Neuronal stem cell (in vitro differentiated cells): ENCODE measurements at regions not wholly inside any gene's neighbourhood (a gene's known extent, or its start where the extent isn't known, plus 50 kb on each side); places are given as distances from the start of the nearest gene placed in this dataset.
"Not testable (repeated sequence)": the region's sequence is repeated elsewhere in the genome, so short reads cannot be mapped to it uniquely, and the experiment has no call there.

Experiments
- DNase-seq: peaks from one replicate; pipeline ENCODE4 v3.0.0-alpha.2; 2013; ENCODE audit warnings: low spot score
- H2AFZ ChIP-seq: one replicate; pipeline ENCODE4 v1.6.1; 2013; ENCODE audit warnings: mild to moderate bottlenecking, low read length, inconsistent platforms
- H2AK5ac ChIP-seq: 2 replicates; pipeline ENCODE4 v1.6.1; 2013; ENCODE audit warnings: low read depth, mild to moderate bottlenecking, inconsistent platforms, low read length, moderate library complexity, mixed read lengths
- H2BK120ac ChIP-seq: 2 replicates; pipeline ENCODE4 v1.6.1; 2013; ENCODE audit warnings: low read depth, mild to moderate bottlenecking, inconsistent platforms, low read length, moderate library complexity, mixed read lengths
- H2BK12ac ChIP-seq: one replicate; pipeline ENCODE4 v1.6.1; 2013; ENCODE audit warnings: low read length, inconsistent platforms
- H2BK15ac ChIP-seq: 2 replicates; pipeline ENCODE4 v1.6.1; 2013; ENCODE audit warnings: mild to moderate bottlenecking, low read length, inconsistent platforms, mixed read lengths
- H2BK5ac ChIP-seq: one replicate; pipeline ENCODE4 v1.6.1; 2013; ENCODE audit warnings: inconsistent platforms, mild to moderate bottlenecking, low read length, moderate library complexity
- H3K14ac ChIP-seq: one replicate; pipeline ENCODE4 v1.6.1; 2013; ENCODE audit warnings: low read length, inconsistent platforms
- H3K18ac ChIP-seq: 2 replicates; pipeline ENCODE4 v1.6.1; 2013; ENCODE audit warnings: low read length, inconsistent platforms
- H3K23ac ChIP-seq: 2 replicates; pipeline ENCODE4 v1.6.1; 2013; ENCODE audit warnings: low read depth, mild to moderate bottlenecking, mixed read lengths, low read length, inconsistent platforms; ENCODE audit not compliant: poor library complexity
- H3K27ac ChIP-seq: replicated peaks from 3 replicates; pipeline ENCODE4 v1.5.1; 2013; ENCODE audit warnings: low read length, inconsistent platforms
- H3K27me3 ChIP-seq, 3 experiments: 2 replicates each; pipeline ENCODE4 v1.6.1; 2013; ENCODE audit warnings: low read length in 3 of 3, mild to moderate bottlenecking in 2 of 3, inconsistent platforms in 1 of 3, low read depth in 1 of 3, mixed read lengths in 1 of 3, moderate library complexity in 1 of 3; ENCODE audit not compliant: control insufficient read depth in 3 of 3, insufficient read depth in 3 of 3
- H3K36me3 ChIP-seq, 2 donors: replicated peaks in 1 of 2; 2 replicates each; pipeline ENCODE4 v1.6.1; 2013; ENCODE audit warnings: low read length in 2 of 2; ENCODE audit not compliant: control insufficient read depth in 2 of 2, insufficient read depth in 2 of 2
- H3K4ac ChIP-seq: 2 replicates; pipeline ENCODE4 v1.6.1; 2013; ENCODE audit warnings: inconsistent platforms, mild to moderate bottlenecking, low read length, moderate library complexity
- H3K4me1 ChIP-seq, 2 donors: 1 replicate in 1 of 2; 2 replicates in 1 of 2; pipeline ENCODE4 v1.6.1; 2013; ENCODE audit warnings: low read length in 2 of 2, low read depth in 1 of 2; ENCODE audit not compliant: control insufficient read depth in 2 of 2, insufficient read depth in 1 of 2
- H3K4me2 ChIP-seq: one replicate; pipeline ENCODE4 v1.6.1; 2013; ENCODE audit warnings: mild to moderate bottlenecking, low read length, inconsistent platforms; ENCODE audit not compliant: insufficient read depth, poor library complexity, severe bottlenecking
- H3K4me3 ChIP-seq, 2 donors: 2 replicates each; pipeline ENCODE4 v1.5.1; 2013; ENCODE audit warnings: low read length in 2 of 2, mild to moderate bottlenecking in 2 of 2, inconsistent platforms in 1 of 2, moderate library complexity in 1 of 2
- H3K79me1 ChIP-seq: one replicate; pipeline ENCODE4 v1.6.1; 2013; ENCODE audit warnings: low read depth, mild to moderate bottlenecking, inconsistent platforms, low read length, moderate library complexity
- H3K9ac ChIP-seq: one replicate; pipeline ENCODE4 v1.6.1; 2013; ENCODE audit warnings: mild to moderate bottlenecking, low read depth, low read length, inconsistent platforms; ENCODE audit not compliant: poor library complexity
- H3K9me3 ChIP-seq, 2 donors: replicated peaks in 1 of 2; 2 replicates each; pipeline versions ENCODE3 to v1.6.1; 2013; ENCODE audit warnings: low read length in 2 of 2, mild to moderate bottlenecking in 2 of 2, inconsistent platforms in 1 of 2, low read depth in 1 of 2, mixed read lengths in 1 of 2, moderate library complexity in 1 of 2; ENCODE audit not compliant: control insufficient read depth in 2 of 2, insufficient read depth in 1 of 2
- H4K8ac ChIP-seq: one replicate; pipeline ENCODE4 v1.6.1; 2013; ENCODE audit warnings: low read depth, mild to moderate bottlenecking, inconsistent platforms, low read length, moderate library complexity
- H4K91ac ChIP-seq: one replicate; pipeline ENCODE4 v1.6.1; 2013; ENCODE audit warnings: low read length, low read depth, mild to moderate bottlenecking, inconsistent platforms; ENCODE audit not compliant: poor library complexity
- whole genome bisulfite sequencing, 2 donors: extraction: QIAGEN DNeasy Blood & Tissue Kit; methylation state at CpG; one replicate each; pipeline ENCODE4 v1.1.7; 2013; ENCODE audit warnings: missing lambda C conversion rate in 2 of 2, mixed read lengths in 1 of 2; ENCODE audit not compliant: insufficient read length in 2 of 2, insufficient replicate concordance in 1 of 2; ENCODE audit errors: extremely low coverage in 2 of 2; 5-methylcytosine and 5-hydroxymethylcytosine counted together

- not testable (repeated sequence) for H3K27me3 ChIP-seq, H2BK12ac ChIP-seq, H3K27ac ChIP-seq, H3K9me3 ChIP-seq, H2BK120ac ChIP-seq, H2AFZ ChIP-seq, H3K4ac ChIP-seq, H2BK5ac ChIP-seq, H2BK15ac ChIP-seq, DNase-seq, H3K4me1 ChIP-seq, H3K4me2 ChIP-seq, H3K18ac ChIP-seq, H3K4me3 ChIP-seq, H3K14ac ChIP-seq, H3K36me3 ChIP-seq, H4K8ac ChIP-seq, H3K79me1 ChIP-seq, H3K23ac ChIP-seq, H2AK5ac ChIP-seq, H3K9ac ChIP-seq, H4K91ac ChIP-seq
- no CpG with 5 or more reads among the region's 2 CpGs for WGBS, 2 donors
Observed at GRCh38 chr3:63736757-63737156, 82.3 kb upstream of the C3orf49 start.

GRCh38 chr3:63738577-63738976 lies 80.5 kb upstream of the C3orf49 start:
- H3K18ac ChIP-seq = not testable (repeated sequence)

GRCh38 chr3:63739474-63739873 lies 79.6 kb upstream of the C3orf49 start:
- H3K23ac ChIP-seq = no peak overlapping the region
- H3K14ac ChIP-seq = no peak overlapping the region
- no peak overlapping the region for H3K18ac ChIP-seq
- H2AK5ac ChIP-seq = no peak overlapping the region
- no peak overlapping the region for H2BK120ac ChIP-seq
- no peak overlapping the region for H3K4me2 ChIP-seq
- H2AFZ ChIP-seq = no peak overlapping the region
- H3K36me3 ChIP-seq = no peaks in the 10 kb centered on the region
- WGBS, 2 donors = no CpG with 5 or more reads among the region's 1 CpG
- H3K9me3 ChIP-seq = no peaks in the 10 kb centered on the region
- H3K79me1 ChIP-seq = no peaks in the 10 kb centered on the region
- no peaks in the 10 kb centered on the region for H3K4me1 ChIP-seq
- H3K4me3 ChIP-seq = no peak overlapping the region
- H2BK12ac ChIP-seq = no peak overlapping the region
- no peak overlapping the region for H2BK15ac ChIP-seq
- no peak overlapping the region for H2BK5ac ChIP-seq
- no peak overlapping the region for H4K91ac ChIP-seq
- H3K27ac ChIP-seq = no peak overlapping the region
- no peaks in the 10 kb centered on the region for H3K27me3 ChIP-seq
- H3K4ac ChIP-seq = no peak overlapping the region
- H3K9ac ChIP-seq = no peak overlapping the region
- no peak for DNase-seq
- no peak overlapping the region for H4K8ac ChIP-seq

More at GRCh38 chr3:63738577-63738976, 80.5 kb upstream of the C3orf49 start:
- not testable (repeated sequence) for H2BK15ac ChIP-seq, H3K79me1 ChIP-seq, H3K4me2 ChIP-seq, H2AK5ac ChIP-seq, H2BK12ac ChIP-seq, H2BK120ac ChIP-seq, H3K14ac ChIP-seq, H4K91ac ChIP-seq, H3K4ac ChIP-seq, H3K9me3 ChIP-seq, H3K36me3 ChIP-seq, DNase-seq, H3K4me3 ChIP-seq, H3K27me3 ChIP-seq, H3K23ac ChIP-seq, H2BK5ac ChIP-seq, H3K27ac ChIP-seq, H3K9ac ChIP-seq, H2AFZ ChIP-seq, H4K8ac ChIP-seq, H3K4me1 ChIP-seq
- no CpG with 5 or more reads among the region's 3 CpGs for WGBS, 2 donors

GRCh38 chr3:63740116-63740515 lies 79.0 kb upstream of the C3orf49 start:
- H3K4me3 ChIP-seq = no peak overlapping the region
- H2BK12ac ChIP-seq = no peak overlapping the region
- no peak overlapping the region for H3K23ac ChIP-seq
- DNase-seq = no peak
- no peak overlapping the region for H3K4me2 ChIP-seq
- H3K4ac ChIP-seq = no peak overlapping the region
- no peak overlapping the region for H3K27ac ChIP-seq
- H2AK5ac ChIP-seq = no peak overlapping the region
- no peak overlapping the region for H2BK120ac ChIP-seq
- H3K9ac ChIP-seq = no peak overlapping the region
- no peak overlapping the region for H2BK15ac ChIP-seq
- H3K14ac ChIP-seq = no peak overlapping the region
- no peak overlapping the region for H4K8ac ChIP-seq
- H3K4me1 ChIP-seq = no peaks in the 10 kb centered on the region
- no peaks in the 10 kb centered on the region for H3K36me3 ChIP-seq
- H2AFZ ChIP-seq = no peak overlapping the region
- no peaks in the 10 kb centered on the region for H3K79me1 ChIP-seq
- H3K9me3 ChIP-seq = no peaks in the 10 kb centered on the region
- no peak overlapping the region for H2BK5ac ChIP-seq
- H3K18ac ChIP-seq = no peak overlapping the region
- H3K27me3 ChIP-seq = no peaks in the 10 kb centered on the region
- H4K91ac ChIP-seq = no peak overlapping the region
